GM19455 (cell line): ENCODE measurements at regions not wholly inside any gene's neighbourhood (a gene's known extent, or its start where the extent isn't known, plus 50 kb on each side); places are given as distances from the start of the nearest gene placed in this dataset.
A peak's percentile ranks its signal among the peaks of the same experiment; 100 is the strongest.
"Not testable (repeated sequence)": the region's sequence is repeated elsewhere in the genome, so short reads cannot be mapped to it uniquely, and the experiment has no call there.

Source experiments
- ATAC-seq: cut with Tn5 transposase; IDR thresholded peaks from one replicate; pipeline ENCODE4 v1.9.1; 2021; ENCODE audit not compliant: unreplicated experiment

DNA sequence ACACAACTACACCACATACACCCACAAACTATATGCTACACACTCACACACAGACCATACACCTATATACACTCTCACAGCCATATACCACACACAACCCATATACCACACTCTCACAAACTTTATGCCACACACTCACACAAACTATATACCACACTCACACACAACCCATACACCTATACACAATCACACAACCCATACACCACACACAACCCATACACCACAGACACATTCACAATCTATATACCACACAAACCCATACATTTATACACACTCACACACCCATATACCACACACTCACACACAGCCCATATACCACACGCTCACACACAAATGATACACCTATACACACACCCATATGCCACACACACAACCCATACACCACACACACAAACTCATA lies 163.3 kb downstream of the TMEM121 start:
- no peak for ATAC-seq

GRCh38 chr14:105690671-105691070 lies 164.3 kb downstream of the TMEM121 start:
- no peak for ATAC-seq

DNA sequence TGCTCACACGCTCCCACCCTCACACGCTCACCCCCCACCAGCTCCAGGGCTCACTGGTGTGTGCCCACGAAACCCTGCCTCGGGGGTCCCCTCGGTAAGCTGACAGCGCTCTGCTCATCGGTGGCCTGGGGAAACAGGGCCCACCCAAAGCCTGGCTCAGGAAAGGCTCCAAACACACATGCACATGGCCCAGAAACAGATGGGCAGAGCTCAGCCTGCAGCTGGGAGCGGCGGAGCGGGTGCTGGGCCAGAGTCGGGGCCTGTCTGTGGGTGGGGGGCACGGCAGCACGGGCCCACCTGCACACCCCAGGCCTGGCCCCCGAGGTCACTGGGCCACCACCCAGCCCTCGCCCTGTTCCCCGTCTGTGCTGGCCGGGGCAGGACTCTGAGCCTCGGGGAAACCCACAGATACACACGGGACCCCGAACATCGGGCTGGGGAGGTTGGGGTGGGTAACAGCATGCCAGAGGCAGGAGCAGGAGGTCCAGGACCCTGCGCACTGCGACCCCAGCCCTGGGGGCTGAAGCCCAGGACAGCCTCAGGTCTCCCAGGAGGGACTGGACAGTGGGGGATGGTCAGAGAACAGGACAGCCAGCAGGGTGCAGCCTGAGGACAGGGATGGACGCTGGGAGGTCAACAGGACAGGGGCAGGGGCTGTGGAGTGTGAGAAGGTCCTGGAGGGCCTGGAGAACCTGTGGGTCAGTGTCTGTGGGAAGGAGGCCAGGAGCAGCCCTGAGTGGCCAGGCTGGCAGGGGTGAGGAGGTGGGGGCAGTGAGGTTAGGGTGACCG lies 165.1 kb downstream of the TMEM121 start:
- not testable (repeated sequence) for ATAC-seq

DNA sequence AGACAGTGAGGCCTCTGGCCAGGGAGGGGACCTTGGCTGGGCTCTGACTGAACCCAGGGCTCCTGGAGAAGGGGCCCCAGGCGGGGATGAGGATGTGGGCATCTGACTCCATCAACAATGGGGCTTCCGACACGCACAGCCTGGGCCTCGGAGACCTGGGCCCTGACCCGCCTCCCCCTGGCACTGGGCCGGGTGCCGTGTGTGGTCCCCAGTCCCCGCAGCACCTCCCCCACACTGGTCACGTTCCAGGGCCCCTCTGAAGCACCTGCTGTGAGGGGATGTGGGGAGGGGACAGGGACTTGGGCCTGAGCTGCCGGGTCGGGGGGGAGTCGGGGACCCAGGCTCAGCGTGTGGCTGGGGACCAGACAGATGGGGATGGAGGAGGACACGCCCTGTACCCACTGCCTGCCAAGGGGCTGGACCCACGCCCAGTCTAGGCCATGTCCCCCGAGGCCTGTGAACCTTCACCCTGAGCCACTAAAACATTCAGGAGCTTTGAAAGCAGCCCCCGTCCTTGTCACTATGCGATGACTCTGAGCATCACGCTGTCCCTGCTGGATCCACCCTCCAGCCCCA lies 165.8 kb downstream of the TMEM121 start:
- not testable (repeated sequence) for ATAC-seq

DNA sequence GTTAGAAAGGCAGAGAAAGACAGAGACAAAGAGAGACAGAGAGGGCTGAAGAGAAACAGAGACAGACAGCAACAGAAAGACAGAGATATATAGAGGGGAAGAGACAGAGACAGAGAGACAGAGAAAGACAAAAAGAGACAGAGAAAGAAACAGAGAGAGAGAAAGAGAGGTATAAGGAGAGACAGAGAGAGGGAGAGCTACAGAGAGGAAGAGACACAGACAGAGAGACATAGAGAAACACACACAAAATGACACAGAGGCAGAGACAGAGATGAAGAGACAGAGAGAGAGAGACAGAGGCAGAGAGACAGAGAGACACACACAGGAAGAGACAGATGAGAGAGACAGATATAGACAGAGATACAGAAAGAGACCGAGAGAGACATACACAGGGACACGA lies 168.6 kb downstream of the TMEM121 start:
- ATAC-seq, result no peak

DNA sequence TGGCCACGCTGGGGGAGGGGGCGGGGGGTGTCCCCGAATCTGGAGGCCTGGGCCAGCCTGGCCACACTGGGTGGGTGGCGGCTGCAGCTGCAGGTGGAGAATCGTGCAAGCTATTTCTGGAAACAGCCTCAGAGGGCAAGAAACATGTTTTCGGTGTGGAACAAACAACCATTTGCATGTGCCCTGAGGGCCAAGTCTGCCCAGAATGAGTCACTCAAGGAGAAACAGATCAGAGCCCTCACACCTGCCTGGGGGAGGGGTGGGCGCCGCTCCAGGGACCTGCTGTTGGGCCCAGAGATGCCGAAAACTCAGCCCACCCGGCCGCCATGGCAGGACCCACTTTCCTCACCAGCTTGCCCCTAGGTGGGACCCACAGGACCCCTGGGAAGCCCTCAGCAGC lies 170.0 kb downstream of the TMEM121 start:
- peak; percentile 41 for ATAC-seq

DNA sequence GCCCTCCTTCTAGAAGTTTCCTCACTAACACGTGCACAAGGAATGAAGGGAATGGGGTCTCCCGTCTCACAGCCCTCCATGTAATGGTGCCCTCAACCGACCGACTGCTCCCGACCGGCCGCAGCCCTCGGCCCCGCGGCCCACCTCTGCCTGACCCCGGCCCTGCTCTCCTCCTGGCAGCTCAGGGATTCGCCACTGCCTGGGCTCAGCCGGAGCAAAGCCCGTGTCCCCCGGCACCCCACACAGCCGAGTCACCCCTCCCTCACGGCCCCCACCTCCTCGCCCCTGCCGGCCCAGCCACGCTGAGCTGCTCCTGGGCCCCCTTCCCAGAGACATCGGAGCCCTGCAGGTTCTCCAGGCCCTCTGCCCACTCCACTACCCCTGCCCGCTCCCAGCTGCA lies 171.0 kb downstream of the TMEM121 start:
- not testable (repeated sequence) for ATAC-seq

DNA sequence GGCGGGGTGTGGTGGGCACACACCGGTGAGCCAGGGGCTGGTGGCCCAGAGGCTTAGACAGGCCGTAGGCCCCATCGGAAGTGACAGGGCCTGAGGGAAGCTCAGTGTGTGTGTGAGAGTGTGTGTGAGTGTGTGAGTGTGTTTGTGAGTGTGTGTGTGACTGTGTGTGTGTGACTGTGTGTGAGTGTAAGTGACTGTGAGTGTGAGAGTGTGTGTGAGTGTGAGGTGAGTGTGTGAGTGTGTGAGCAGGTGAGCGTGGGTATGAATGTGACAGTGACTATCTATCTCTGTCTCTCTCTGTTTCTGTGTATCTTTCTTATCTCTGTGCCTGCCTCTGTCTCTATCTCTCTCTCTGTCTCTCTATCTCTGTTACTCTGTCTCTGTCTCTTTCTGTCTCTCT lies 171.6 kb downstream of the TMEM121 start:
- ATAC-seq, result not testable (repeated sequence)

DNA sequence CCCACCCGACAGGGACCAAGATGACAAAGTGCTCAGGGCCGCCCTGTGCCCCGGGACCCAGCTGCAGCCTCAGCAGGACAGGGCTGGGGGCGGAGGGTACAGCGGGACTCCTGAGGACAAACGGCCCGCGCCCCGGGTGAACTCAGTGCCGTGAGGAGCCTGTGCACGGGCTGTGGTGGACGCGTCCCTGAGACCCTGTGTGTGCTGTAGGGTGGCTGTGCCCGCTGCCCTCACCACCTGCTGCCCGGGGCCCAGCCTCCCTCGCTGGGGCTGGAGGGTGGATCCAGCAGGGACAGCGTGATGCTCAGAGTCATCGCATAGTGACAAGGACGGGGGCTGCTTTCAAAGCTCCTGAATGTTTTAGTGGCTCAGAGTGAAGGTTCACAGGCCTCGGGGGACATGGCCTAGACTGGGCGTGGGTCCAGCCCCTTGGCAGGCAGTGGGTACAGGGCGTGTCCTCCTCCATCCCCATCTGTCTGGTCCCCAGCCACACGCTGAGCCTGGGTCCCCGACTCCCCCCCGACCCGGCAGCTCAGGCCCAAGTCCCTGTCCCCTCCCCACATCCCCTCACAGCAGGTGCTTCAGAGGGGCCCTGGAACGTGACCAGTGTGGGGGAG lies 172.7 kb downstream of the TMEM121 start:
- not testable (repeated sequence) for ATAC-seq

DNA sequence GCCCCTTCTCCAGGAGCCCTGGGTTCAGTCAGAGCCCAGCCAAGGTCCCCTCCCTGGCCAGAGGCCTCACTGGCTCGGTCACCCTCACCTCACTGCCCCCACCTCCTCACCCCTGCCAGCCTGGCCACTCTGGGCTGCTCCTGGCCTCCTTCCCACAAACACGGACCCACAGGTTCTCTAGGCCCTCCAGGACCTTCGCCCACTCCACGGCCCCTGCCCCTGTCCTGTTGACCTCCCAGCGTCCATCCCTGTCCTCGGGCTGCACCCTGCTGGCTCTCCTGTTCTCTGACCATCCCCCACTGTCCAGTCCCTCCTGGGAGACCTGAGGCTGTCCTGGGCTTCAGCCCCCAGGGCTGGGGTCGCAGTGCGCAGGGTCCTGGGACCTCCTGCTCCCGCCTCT lies 173.3 kb downstream of the TMEM121 start:
- not testable (repeated sequence) for ATAC-seq

DNA sequence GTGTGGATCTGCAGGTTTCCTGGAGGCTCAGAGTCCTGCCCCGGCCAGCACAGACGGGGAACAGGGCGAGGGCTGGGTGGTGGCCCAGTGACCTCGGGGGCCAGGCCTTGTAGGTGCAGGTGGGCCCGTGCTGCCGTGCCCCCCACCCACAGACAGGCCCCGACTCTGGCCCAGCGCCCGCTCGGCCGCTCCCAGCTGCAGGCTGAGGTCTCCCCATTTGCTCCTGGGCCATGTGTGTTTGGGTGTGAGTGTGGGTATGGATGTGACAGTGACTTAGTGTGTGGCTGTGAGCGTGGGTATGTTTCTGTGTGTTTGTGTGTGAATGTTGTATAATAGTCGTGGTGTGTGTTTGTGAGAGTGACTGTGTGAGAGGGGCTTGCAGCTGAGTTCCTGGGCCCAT lies 173.8 kb downstream of the TMEM121 start:
- ATAC-seq, result not testable (repeated sequence)

GRCh38 chr14:105700622-105701288 lies 174.4 kb downstream of the TMEM121 start:
- ATAC-seq, result peak; percentile 31

GRCh38 chr14:105701456-105702274 lies 175.3 kb downstream of the TMEM121 start:
- peak; percentile 3 for ATAC-seq

DNA sequence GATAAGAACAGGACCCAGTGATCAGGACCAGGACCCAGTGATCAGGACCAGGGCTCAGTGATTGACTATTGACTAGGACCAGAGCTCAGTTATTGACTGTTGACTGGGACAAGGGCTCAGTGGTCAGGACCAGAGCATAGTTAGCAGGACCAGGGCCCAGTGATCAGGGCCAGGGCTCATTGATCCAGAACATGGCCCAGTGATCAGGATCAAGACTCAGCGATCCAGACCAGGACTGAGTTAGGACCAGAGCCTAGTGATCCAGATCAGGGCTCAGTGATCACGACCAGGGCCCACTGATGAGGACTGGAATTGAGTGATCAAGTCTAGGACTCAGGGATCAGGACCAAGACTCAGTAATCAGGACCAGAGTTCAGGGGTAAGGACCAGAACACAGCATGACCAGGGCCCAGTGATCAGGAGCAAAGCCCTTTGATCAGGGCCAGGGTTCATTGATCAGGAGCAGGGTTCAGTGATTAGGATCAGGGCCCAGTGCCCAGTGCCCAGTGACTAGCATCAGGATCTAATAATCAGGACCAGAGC lies 176.0 kb downstream of the TMEM121 start:
- ATAC-seq, result no peak

- ATAC-seq, result not testable (repeated sequence)
These were observed 176.8 kb downstream of the TMEM121 start for GRCh38 chr14:105703044-105703665.

- not testable (repeated sequence) for ATAC-seq
These were observed 177.7 kb downstream of the TMEM121 start for GRCh38 chr14:105704091-105704490.

DNA sequence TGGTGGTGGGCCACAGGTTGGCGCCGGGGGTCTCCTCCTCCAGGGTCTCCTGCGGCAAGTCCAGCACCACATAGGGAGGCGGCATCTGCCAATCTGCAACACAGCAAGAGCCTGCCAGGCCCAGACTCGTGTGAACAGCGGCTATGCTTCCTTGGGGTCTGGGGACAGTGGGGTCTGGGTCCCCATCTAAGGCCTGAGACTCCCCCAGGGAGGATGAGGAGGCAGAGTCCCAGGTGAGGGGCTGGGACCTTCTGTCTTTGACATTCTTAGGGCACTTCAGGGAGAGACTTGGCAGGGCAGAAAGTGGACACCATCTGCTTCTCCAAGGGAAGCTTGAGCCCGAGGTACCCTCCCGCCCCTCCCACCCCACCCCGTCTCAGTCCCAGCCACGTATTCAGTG lies 178.1 kb downstream of the TMEM121 start:
- ATAC-seq, result not testable (repeated sequence)

GRCh38 chr14:105705512-105705861 lies 179.1 kb downstream of the TMEM121 start:
- ATAC-seq, result not testable (repeated sequence)

DNA sequence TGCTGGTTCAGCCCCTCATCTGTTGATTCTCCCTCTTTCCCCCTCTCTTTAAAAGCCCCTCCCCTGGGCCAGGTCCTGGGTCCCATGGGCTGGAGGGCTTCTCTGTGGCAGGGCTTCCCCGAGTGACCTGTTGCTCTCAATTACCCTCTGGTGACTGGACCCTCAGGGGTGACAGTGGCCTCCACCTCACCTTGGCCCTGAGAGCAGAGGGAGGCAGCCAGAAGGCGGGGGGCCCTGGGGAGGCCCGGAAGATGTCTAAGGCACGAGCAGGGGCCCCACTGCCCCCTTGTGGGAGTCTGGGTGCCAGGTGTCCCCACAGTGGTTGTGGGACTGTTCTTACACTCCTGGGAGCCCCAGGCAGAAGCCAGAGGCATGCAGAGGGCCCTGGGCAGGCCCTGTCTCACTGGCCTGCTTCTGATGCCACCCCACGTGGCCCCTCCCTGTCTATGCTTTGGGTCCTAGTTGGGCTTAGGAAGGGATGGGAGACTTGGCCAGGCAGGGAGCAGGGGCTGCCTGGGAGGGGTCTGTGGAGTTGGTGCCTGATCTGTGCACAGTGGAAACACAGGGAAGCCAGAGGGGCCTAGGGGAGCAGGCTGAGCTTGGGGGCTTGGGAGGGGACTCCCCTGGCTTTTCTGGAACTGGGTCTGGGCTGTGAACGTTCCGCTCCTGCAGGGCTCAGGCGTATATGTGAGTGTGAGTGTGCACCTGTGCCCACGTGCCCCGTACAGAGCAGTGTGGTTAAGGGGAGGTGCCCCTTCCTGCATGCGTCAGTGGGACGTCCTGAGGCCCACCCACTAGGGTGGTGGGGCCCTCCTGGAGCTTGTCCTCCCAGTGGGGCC lies 179.7 kb downstream of the TMEM121 start:
- ATAC-seq, result not testable (repeated sequence)
